OCI-LY7 (cell line): ENCODE measurements at regions not wholly inside any gene's neighbourhood (a gene's known extent, or its start where the extent isn't known, plus 50 kb on each side); places are given as distances from the start of the nearest gene placed in this dataset.

Source experiments
- BruUV-seq: library from RNA; stranded (reverse); fragments of 400-500 nt; replicated peaks from 2 replicates; lab custom pipeline; 2021; lab: Mats Ljungman, UMichigan
- CTCF ChIA-PET: fragments of 300-600 bp; sonication (Branson Sonifier 250); formaldehyde crosslinking; loops from one replicate; lab custom pipeline; 2022; ENCODE audit warnings: antibody characterized with exemption; ENCODE audit not compliant: unreplicated experiment; lab: Charles Lee
- POLR2A ChIA-PET: fragments of 300-600 bp; sonication (Branson Sonifier 250); formaldehyde crosslinking; loops from one replicate; lab custom pipeline; 2022; ENCODE audit warnings: antibody characterized with exemption; lab: Charles Lee
- DNase-seq: peaks from one replicate; pipeline ENCODE4 v3.0.0-alpha.2; 2015; ENCODE audit warnings: low spot score
- H2AFZ ChIP-seq: fragments of 200-600 bp; sonication (generic), shearing (Covaris generic); 2 replicates; pipeline ENCODE4 v1.6.1; 2014; ENCODE audit warnings: mild to moderate bottlenecking, antibody characterized with exemption, low read length, moderate library complexity
- H3K27ac ChIP-seq: fragments of 200-600 bp; sonication (generic); 2 replicates; pipeline ENCODE4 v1.5.1; 2014; ENCODE audit warnings: mixed run types, low read depth, mild to moderate bottlenecking, moderate library complexity, low read length, inconsistent platforms; ENCODE audit not compliant: poor library complexity, severe bottlenecking
- H3K36me3 ChIP-seq: fragments of 200-600 bp; sonication (generic); 2 replicates; pipeline ENCODE4 v1.6.1; 2014; ENCODE audit warnings: mild to moderate bottlenecking, antibody characterized with exemption, low read length, moderate library complexity, mixed read lengths; ENCODE audit not compliant: insufficient read depth
- H3K4me1 ChIP-seq: fragments of 200-600 bp; sonication (generic); 2 replicates; pipeline ENCODE4 v1.5.1; 2014; ENCODE audit warnings: mild to moderate bottlenecking, low read length; ENCODE audit not compliant: insufficient read depth, poor library complexity, severe bottlenecking
- H3K4me2 ChIP-seq: fragments of 200-600 bp; sonication (generic); 2 replicates; pipeline ENCODE4 v1.6.1; 2014; ENCODE audit warnings: mild to moderate bottlenecking, low read length
- H3K4me3 ChIP-seq: fragments of 200-600 bp; sonication (generic); 2 replicates; pipeline ENCODE4 v1.5.1; 2014; ENCODE audit warnings: mild to moderate bottlenecking, low read depth, low read length; ENCODE audit not compliant: poor library complexity, severe bottlenecking
- H3K79me2 ChIP-seq: fragments of 200-600 bp; sonication (generic); 2 replicates; pipeline ENCODE4 v1.6.1; 2016; ENCODE audit warnings: low read depth, mild to moderate bottlenecking, low read length, moderate library complexity, mixed read lengths; ENCODE audit not compliant: insufficient read depth
- H3K9me2 ChIP-seq: fragments of 200-600 bp; sonication (generic); 2 replicates; pipeline ENCODE4 v1.6.1; 2016; ENCODE audit warnings: mild to moderate bottlenecking, low read length, mixed read lengths; ENCODE audit not compliant: insufficient read depth
- H3K9me3 ChIP-seq: fragments of 200-600 bp; sonication (generic); 2 replicates; pipeline ENCODE4 v1.6.1; 2014; ENCODE audit warnings: mild to moderate bottlenecking, mixed run types, low read length, mixed read lengths
- H4K20me1 ChIP-seq: fragments of 200-600 bp; sonication (generic); 2 replicates; pipeline ENCODE4 v1.6.1; 2014; ENCODE audit warnings: mild to moderate bottlenecking, antibody characterized with exemption, low read length, moderate library complexity, mixed read lengths; ENCODE audit not compliant: insufficient read depth
- CTCF ChIP-seq: fragments of 200-600 bp; sonication (generic); conservative IDR thresholded peaks from 2 replicates; pipeline ENCODE4 v1.5.1; 2014; ENCODE audit warnings: mild to moderate bottlenecking, antibody characterized with exemption, low read length, moderate library complexity, mixed read lengths
- EZH2phosphoT487 ChIP-seq: fragments of 200-600 bp; sonication (generic); IDR thresholded peaks from 2 replicates; pipeline ENCODE4 v1.6.1; 2018; ENCODE audit warnings: low read depth, borderline replicate concordance, mild to moderate bottlenecking, mixed run types, antibody characterized with exemption, low read length, moderate library complexity, mixed read lengths
- intact Hi-C: fragments of 100-400 bp; cut with micrococcal nuclease; formaldehyde crosslinking; loops from one replicate; pipeline ENCODE4 v1.10.0; 2022; ENCODE audit not compliant: unreplicated experiment

GRCh38 chr18:2442726-2443275, 128.5 kb downstream of the METTL4 start:
- Histone ChIP-seq H3K36me3 (no peaks in the 10 kb centered on the region), H3K4me1 (peaks cover 20% of the 10 kb centered on the region), H3K27ac (no peak overlapping the region), H3K9me3 (0 out of 2 replicates have a peak, but pooled peaks cover 7% of the 10 kb centered on the region), H3K9me2 (no peaks in the 10 kb centered on the region), H3K79me2 (no peaks in the 10 kb centered on the region), H3K4me2 (no peak overlapping the region), H2AFZ (peak overlapping the region; percentile 9; the same call in 1 of the 2 replicates), H3K4me3 (no peak overlapping the region), H4K20me1 (no peaks in the 10 kb centered on the region)
- no peak for DNase-seq
- CTCF ChIA-PET = no interaction called here
- BruUV-seq = no TSS peak
- TF ChIP-seq EZH2phosphoT487 (no peak), CTCF (no peak)
- POLR2A ChIA-PET = interaction anchor here (0.5 to 2.8 kb wide), 9 partner anchors 10 to 104 kb away, joined by 3 to 13 read pairs (median 3); no protein-coding TSS in a partner anchor
- intact Hi-C loops = no loop called here

DNA sequence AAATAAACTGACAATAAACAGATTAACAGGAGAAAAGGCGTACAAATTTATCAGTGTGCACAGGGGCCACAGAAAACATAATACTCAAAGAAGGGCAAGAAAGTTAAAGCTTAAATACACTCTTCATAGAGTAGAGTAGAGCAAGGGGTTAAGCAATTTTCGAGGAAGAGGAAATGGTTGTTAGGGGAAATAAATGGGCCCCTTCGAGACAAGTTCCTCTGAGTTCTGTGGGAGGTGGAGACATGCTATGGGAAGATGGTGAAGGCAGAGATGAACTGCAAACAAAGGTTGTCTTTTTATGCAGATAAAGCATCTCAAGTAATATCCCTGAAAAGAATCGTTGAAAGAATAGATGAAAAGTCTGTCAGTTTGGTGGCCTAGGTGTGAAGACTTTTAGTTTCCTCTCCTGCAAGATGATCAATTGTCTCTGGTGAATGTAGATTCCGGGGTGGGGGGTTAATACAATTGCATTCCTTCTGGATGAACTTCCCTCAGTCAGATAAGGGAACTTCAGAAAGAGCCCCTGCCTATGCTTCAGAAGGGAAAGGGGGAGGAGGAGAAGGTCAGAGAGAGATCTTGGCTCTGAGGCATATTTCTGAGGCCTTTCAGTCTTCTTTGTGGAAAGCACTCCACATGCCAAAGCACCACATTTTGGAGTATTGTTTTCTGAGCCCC, 127.0 kb downstream of the METTL4 start:
- H3K9me2 ChIP-seq = no peaks in the 10 kb centered on the region
- no peaks in the 10 kb centered on the region for H3K79me2 ChIP-seq
- H3K9me3 ChIP-seq = 0 out of 2 replicates have a peak, but pooled peaks cover 7% of the 10 kb centered on the region
- H3K4me3 ChIP-seq = no peak overlapping the region
- no peak for DNase-seq
- no peaks in the 10 kb centered on the region for H4K20me1 ChIP-seq
- no TSS peak for BruUV-seq
- peaks cover 20% of the 10 kb centered on the region for H3K4me1 ChIP-seq
- CTCF ChIA-PET = interaction anchor here (1.5 kb wide), 1 partner anchor 11 kb away, joined by 3 read pairs; no protein-coding TSS in a partner anchor
- TF ChIP-seq CTCF (no peak), EZH2phosphoT487 (no peak)
- H3K36me3 ChIP-seq = no peaks in the 10 kb centered on the region
- no peak overlapping the region for H3K27ac ChIP-seq
- no peak overlapping the region for H3K4me2 ChIP-seq
- POLR2A ChIA-PET = interaction anchor here (0.7 to 1.0 kb wide), 2 partner anchors 15 to 27 kb away, joined by 3 to 4 read pairs; no protein-coding TSS in a partner anchor
- intact Hi-C loops = no loop called here
- peak overlapping the region; percentile 40; the same call in 1 of the 2 replicates for H2AFZ ChIP-seq
